HG03442 (cell line): ENCODE measurements at regions not wholly inside any gene's neighbourhood (a gene's known extent, or its start where the extent isn't known, plus 50 kb on each side); places are given as distances from the start of the nearest gene placed in this dataset.
"Not testable (repeated sequence)": the region's sequence is repeated elsewhere in the genome, so short reads cannot be mapped to it uniquely, and the experiment has no call there.

Experiments
- ATAC-seq: cut with Tn5 transposase; IDR thresholded peaks from one replicate; pipeline ENCODE4 v1.9.1; 2021; ENCODE audit warnings: mild to moderate bottlenecking, moderate library complexity; ENCODE audit not compliant: unreplicated experiment

DNA sequence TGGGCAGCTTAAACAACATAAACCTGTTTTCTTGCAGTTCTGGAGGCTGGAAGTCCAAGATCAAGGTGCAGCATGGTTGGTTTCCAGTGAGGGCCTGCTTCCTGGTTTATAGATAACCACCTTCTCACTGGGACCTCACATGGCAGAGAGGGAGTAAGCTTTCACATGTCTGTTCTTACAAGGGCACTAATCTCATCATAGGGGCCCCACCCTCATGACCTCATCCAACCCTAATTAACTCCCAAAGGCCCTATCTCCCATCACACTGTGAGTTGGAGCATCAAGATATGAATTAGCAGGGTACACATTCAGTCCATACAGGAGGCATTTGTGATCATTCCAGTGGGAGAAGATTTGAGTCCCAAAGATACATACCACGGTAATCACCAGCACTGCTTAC lies 50.5 kb upstream of the GRIN2A start:
- ATAC-seq, result no peak

DNA sequence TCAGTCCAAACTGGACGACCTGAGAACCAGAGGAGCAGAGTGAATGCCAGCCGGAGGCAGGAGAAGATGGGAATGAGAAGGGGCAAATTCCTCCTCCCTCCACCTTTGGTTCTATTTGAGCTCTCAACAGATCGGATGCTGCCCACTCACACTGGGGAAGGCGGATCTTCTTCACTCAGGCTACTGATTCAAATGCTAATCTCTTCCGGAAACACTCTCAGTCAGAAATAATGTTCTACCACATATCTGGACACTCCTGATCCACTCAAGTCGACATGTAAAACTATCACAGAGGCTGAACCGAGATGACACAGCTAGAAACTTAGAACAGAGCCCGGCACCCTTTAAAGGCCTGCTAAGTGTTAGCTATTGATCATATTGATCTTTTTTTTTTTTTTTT lies 57.4 kb upstream of the GRIN2A start:
- ATAC-seq, result no peak

DNA sequence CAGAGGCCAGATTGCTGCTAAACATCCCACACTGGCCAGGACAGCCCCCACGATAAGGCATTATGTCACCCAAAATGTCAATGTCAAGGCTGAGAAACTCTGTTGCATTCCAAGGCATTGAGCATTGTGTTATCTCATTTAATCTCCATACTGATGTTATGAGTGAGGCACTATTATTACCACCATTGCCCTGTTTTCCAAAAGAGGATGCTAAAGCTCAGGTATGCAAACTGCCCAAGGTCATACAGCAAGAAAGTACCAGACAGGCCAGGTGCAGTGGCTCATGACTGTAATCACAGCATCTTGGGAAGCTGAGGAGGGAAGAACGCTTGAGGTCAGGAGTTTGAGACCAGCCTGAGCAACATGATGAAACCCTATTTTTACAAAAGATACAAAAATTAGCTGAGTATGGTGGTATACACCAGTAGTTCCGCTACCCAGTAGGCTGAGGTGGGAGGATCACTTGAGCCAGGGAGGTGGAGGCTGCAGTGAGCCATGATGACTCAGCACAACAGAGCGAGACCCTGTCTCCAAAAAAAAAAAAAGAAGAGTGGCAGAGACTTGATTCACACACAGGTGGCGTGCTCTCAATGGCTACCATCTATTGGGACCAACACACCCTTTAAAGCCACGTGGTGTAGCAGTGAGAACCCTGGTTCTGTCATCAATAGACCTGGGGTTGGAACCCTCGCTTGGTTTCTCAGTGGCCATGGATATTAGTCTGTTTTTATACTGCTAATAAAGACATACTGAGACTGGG lies 58.8 kb upstream of the GRIN2A start:
- no peak for ATAC-seq

DNA sequence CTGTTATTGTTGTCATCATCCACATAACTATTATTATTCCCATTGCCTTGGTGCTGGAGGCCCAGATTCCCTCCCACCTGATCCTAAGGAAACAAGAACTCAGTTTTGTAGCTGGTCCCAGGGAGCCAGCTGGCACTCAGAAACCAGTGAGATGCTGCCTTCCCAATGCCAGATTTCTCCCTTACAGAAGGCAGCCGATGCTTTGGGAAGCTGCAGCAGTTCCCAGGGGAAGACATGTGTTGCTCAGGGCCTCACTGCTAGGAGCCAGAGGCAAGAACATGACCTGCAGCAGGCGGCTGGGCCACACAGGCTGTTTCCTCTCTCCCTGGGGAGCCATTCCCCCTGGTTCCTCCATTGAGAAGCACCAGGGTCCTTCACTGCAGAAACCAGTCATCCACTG lies 59.9 kb upstream of the GRIN2A start:
- ATAC-seq, result no peak

DNA sequence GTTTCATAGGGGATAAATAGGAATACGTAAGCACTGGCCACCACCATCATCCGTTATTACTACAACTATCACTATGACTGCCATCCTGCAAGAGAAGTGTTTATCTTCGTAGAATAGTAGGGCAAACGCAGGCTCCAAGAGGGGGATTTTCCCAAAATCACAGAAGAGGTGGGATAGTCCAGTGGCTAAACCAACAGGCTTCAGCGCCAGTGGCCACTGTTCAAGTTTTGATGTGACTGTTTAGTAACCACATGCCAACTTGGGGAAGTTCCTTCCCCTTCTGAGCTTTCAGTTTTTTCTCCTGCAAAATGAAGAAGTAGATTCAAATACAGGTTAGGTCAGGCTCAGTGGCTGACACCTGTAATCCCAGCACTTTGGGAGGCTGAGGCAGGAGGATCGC lies 60.7 kb upstream of the GRIN2A start:
- peak; percentile 74 for ATAC-seq

DNA sequence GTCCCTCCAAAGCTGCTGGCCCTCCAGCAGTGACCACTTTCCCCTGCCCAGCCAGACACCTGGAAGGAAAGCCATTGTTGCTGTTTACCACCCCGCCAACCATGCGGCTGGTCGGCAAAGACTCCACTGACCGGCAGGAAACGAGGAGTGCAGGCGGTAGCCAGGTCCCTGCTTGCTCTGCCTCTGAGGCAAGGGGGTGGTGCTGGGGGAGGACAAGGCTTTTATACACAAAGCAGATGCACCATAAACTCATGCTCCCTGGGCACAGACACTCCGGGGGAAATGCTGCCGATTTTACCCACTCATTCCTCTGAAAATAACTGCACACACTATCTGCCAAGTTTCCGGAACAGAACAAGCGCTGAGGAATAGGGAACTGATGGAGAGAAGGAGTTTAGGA lies 62.8 kb upstream of the GRIN2A start:
- ATAC-seq, result no peak

DNA sequence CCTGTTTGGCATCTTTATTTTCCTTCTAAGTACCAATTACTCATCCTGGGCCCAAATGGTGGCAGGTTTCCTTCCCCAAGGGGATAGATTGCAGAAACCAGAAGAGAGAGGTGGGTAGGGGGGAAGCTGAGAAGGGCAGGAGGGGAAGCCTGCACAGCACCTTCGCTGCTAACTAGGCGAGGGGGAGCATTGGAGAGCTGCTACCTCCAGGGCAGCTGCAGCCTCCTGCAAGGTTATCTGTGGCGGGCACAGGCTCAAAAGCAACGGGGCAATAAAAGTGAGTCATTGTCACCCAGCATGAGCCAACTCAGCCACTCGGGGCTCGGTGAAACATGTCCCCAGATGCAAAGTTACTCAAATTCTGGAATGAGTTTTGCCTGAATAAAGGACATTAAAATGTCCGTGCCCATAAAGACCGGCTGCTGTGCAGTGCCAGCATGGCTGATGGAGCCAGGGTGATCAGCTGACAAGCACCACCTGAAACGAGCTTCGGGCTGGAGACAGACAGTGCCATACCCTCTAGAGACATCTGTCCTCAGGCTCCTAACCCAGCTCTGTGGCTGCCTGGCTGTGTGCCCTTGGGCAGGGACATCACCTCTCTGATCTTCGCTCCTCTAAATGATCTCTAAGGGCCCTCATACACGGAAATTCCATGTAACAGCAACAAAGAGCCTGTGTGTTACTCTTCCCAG lies 68.1 kb upstream of the GRIN2A start:
- ATAC-seq, result no peak

DNA sequence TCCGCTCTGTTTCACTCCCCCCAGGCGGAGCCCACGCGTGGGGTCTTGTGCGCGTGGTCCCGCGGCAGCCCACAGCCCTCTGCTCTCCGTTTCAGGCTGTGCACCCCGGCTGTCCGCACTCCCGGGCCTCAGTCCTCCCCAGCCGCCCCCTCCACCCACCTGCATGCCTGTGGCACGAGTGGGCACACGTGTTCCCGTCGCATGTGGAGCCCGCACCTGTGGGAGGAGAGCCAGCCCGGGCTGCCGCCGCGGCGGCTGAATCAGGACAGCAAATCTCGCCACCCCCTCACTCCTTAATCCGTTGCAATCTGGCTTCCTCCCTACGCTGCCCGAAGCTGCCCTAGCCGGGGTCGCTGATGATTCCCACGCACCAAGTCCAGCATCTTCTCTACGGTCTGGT lies 69.9 kb upstream of the GRIN2A start:
- no peak for ATAC-seq

DNA sequence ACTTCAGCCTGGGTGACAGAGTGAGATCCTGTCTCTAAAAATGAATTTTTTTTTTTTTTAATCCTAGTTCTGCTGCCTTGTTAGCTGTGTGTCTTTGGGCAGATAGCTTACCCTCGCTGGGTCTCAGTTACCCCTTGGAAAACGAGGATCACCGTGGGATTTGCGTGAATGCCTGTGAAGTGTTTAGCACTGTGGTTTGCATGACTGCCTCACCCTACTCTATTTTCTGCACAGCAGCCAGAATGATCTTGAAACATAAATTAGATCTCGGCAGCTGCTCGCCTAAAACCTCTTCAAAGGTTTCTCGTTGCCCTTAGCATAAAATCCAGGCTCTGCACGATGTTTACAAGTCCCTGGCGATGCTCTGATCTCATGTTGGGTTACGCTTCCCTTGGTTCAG lies 71.2 kb upstream of the GRIN2A start:
- ATAC-seq, result no peak

DNA sequence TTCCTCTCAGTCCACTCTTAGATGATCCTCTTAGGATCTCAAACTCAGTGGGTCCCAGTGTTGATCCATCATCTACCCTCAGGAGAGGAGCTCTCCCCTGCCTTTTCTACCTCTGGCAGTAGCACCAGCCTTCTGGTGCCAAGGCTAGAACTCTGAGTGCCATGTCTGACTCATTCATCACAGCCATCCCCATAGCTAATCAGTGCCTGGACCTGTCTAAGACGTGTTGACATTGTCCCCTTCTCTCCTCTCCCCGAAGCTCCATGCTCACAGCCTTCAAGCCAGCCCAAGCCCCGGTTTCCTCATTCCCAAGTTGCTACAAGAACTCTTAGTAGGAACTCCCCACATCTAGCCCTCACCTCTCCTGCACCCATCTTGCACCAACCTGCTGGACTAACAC lies 73.5 kb upstream of the GRIN2A start:
- no peak for ATAC-seq

DNA sequence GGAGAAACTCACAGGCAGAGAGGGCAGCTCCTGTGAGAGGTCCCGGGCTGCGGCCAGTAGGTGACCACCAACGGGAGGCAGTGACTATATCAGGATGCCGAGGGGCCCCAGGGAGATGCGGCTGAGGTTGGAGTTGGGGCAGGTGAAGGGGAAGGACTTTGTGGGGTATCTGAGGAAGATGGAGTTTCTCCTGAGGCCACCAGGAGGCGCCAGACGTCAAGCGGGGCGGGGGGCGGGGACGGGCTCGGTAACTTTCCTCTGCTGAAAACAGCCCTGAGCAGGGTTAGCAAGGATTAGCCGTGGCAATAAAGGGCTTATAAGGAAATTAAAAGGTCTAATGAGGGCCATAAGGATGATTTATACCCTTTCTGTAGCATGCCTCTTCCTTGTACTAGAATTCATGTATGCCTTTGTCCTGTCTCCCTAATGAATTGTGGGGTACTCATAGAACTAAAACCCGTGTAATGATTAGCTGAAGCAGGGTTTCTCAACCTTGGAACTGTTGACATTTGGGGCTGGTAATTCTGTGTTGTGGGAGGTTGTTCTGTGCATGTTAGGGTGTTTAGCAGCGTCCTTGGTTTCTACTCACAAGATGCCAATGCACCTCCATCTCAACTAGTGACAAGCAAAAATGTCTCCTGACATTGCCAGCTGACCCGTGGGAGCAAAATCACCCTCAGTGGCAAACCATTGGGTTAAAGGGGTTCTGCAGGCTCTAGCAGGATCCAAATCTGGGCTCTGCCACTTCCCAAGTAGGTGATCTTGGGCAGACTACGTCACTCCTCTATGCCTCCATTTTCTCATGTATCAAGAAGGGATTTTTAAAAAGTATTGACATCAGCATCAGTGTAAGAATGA lies 74.8 kb upstream of the GRIN2A start:
- ATAC-seq, result no peak

DNA sequence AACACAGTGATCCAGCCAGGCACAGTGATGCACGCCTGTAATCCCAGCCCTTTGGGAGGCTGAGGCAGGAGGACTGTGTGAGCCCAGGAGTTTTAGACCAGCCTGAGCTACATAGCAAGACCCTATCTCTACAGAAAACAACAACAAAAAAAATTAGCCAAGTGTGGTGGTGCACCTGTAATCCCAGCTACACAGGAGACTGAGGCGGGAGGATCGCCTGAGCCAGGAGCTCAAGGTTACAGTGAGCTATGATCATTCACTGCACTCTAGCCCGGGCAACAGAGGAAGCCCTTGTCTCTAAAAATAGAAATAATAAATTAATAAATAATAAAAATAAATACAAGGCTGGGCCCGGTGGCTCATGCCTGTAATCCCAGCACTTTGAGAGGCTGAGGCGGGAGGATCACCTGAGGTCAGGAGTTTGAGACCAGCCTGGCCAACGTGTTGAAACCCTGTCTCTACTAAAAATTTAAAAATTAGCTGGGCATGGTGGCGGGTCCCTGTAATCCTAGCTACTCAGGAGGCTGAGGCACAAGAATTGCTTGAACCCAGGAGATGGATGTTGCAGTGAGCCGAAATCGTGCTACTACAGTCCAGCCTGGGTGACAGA lies 75.5 kb upstream of the GRIN2A start:
- ATAC-seq, result not testable (repeated sequence)

DNA sequence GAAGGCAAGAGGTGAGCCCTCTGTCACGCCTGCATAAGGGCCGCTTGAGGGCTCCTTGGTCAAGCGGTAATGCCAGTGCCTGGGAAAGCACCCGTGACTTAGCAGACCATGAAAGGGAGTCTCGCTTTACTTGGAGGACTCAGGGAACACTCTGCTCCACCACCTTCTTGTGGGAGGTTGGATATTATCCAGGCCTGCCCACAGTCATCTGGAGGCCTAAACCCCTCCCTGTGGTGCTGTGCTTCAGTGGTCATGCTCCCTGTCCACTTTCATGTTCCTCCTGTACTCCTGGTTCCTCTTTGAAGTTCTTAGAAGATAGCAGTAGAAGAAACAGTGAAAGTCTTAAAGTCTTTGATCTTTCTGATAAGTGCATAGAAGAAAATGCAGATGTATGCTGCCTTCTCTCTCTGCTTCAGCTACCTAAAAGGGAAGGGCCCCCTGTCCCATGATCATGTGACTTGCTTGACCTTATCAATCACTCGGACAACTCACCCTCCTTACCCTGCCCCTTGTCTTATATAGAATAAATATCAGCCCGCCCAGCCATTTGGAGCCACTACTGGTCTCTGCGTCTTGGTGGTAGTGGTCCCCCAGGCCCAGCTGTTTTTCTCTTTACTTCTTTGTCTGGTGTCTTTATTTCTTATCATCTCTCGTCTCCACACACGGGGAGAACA lies 76.8 kb upstream of the GRIN2A start:
- not testable (repeated sequence) for ATAC-seq

DNA sequence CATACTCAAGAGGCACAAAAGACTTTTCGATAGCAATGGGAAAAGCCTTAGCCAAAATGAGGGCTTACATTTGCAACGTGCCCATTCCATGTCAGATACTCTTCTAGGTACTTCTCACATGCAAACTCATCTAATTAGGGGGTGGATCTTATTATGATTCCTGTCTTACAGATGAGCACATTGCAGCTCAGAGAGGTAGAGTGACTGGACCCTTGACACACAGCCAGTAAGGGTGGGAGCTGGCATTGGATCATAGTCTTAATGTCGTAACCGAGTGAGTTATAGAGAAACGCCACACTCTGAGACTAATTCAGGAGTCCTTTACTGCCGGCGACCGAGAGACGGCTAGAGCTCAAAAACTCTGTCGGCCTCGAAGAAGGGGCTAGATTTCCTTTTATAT lies 78.8 kb upstream of the GRIN2A start:
- no peak for ATAC-seq

DNA sequence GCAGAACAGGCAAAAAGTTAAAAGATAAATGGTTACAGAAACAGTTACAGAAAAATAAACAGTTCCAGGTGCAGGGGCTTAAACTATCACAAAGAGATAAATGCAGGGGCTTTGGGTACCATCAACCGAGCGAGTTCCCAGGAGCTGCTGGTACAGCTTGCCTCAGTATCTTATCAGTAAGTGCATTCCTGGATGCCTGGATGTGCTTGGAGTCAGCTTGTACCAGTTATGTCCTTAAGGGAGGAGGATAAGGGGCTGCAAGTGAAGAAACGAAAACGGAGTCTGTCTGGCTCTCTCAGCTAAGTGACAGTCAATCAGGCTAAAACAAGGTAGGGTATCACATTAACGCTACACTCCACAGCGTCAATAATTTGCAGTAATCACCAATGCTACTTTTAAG lies 79.3 kb upstream of the GRIN2A start:
- not testable (repeated sequence) for ATAC-seq

DNA sequence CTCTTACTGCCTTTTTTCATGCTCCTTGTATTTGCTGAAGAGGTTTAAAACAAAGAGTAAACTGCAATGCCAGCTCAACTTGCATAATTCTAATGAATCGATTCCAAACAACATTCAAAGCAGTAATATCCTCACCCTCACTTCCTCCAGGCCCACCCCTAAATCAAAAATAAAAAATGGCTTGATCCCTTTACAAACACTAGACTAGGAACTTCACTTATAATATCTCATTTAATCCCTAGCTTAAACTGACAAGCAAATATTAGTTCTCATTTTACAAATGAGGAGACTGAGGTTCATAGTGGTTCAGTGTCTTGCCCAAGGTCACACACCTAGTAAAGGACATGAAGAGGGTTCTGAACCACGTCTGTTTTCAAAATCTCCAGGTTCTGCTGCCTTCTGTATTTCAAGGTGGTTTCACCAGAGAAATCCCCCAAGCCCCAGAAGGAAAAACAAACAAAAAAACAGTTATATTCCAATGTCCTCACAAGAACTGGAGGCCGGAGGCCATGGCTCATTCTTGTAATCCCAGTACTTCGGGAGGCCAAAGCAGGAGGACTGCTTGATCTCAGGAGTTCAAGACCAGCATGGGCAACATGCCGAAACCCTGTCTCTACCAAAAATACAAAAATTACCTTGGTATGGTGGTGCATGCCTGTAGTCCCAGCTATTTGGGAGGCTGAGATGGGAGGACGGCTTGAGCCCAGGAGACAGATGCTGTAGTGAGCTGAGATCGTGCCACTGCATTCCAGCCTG lies 80.3 kb upstream of the GRIN2A start:
- ATAC-seq, result no peak

DNA sequence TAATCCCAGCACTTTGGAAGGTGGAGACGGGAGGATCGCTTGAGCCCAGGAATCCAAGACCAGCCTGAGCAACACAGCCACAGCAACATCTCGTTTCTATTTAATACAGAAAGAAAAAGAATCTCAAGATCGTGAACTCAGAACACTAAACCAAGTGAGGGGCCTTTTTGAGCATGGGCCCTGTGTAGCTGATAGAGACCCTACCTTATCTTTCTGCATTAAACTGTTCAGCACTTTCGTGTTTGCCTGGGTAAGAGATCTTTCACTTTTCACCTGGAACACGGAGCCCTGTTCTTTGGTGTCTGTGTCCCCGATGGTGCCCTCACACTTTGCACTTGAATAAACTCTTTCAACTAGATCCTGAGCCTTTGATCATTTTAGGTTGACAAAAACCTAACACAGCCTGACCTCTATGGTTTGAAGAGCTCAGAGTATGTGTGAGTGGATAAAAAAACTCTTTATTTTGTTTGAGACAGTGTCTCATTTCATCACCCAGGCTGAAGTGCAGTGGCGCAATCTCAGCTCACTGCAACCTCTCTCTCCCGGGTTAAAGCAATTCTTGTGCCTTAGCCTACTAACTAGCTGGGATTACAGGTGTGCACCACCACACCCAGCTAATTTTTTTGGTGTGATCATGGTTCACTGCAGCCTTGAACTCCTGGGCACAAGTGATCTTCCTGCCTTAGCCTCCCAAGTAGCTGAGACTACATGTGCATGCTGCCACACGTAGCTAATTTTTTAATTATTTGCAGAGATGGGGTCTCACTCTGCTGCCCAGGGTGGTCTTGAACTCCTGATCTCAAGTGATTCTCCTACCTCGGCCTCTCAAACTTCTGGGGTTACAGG lies 83.8 kb upstream of the GRIN2A start:
- ATAC-seq, result no peak

DNA sequence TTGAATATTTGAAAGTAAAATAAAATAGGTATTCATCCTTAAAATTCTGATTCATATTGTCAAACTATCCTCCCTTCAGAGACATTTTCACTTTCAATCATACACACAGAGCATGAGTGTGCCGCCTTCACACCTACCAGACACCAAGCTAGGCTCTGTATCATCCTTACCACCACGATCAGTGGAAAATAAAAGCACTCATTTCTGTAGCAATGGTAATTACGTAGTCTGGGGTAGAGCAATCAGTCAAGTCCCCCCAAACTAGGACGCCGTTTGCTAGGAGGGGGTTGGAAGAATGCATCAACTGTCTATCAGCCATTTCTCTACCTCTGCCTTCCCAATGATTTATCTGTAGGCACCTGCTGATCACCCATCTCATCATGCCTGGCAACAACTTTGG lies 84.6 kb upstream of the GRIN2A start:
- peak; percentile 96 for ATAC-seq

DNA sequence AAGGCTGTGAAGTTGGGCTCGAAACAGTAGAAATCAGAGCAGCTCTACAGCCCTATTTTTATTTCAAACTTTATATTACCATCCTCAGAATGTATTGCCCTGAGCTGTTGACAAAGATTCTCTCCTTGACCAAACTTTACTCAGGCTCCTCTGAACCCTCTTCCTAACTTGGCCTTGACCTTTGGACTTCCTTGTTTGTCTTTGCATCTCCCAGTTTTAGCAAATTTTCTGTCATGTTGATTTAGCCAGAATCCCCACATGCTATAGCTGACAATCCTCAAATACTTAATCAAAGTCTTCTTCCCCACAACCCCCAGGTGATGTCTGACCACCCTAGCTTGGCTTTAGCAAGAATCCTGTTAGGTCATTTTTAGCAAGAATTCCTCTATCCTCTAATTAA lies 87.4 kb upstream of the GRIN2A start:
- ATAC-seq, result no peak
